ENCODE measurements at regions not wholly inside any gene's neighbourhood (a gene's known extent, or its start where the extent isn't known, plus 50 kb on each side); places are given as distances from the start of the nearest gene placed in this dataset.

GRCh38 chr2:226673314-226673723, 126.3 kb downstream of the IRS1 start:
- H3K79me1 ChIP-seq (ENCODE audit: insufficient read depth, low read depth, low read length, poor library complexity, severe bottlenecking) = no peaks in the 10 kb centered on the region
- Mint-ChIP-seq H3K27ac (no peak overlapping the region), H3K27me3 (ENCODE audit: low read depth) (peaks cover 2% of the 10 kb centered on the region; the same call in 1 of the 2 replicates), H3K4me1 (peaks cover 9% of the 10 kb centered on the region in 2 experiments), H3K9me3 (no peaks in the 10 kb centered on the region), H3K36me3 (ENCODE audit: insufficient read depth in 1 of 3, low read depth in 3 of 3) (no peaks in the 10 kb centered on the region), H3K4me3 (no peak overlapping the region)
- H3K18ac ChIP-seq (ENCODE audit: insufficient read length, low read depth, low read length) = no peak overlapping the region
- no peaks in the 10 kb centered on the region for H4K20me1 ChIP-seq (ENCODE audit: control insufficient read depth, insufficient read depth, insufficient read length)
- no peaks in the 10 kb centered on the region for H3K27me3 ChIP-seq (ENCODE audit: insufficient read depth, low read length)
- no peak for DNase-seq
- WGBS (ENCODE audit: extremely low coverage, insufficient read length, low lambda C conversion rate) = no CpG with 5 or more reads among the region's 4 CpGs
- H3K9me3 ChIP-seq (ENCODE audit: control insufficient read depth, low read depth, low read length) = no peaks in the 10 kb centered on the region
- H2BK120ac ChIP-seq (ENCODE audit: low read depth, low read length, poor library complexity, severe bottlenecking) = no peak overlapping the region
- H2AK5ac ChIP-seq (ENCODE audit: insufficient read length, low read length) = no peak overlapping the region
- H3K56ac ChIP-seq (ENCODE audit: insufficient read length, low read depth, low read length) = no peak overlapping the region
- no peaks in the 10 kb centered on the region for H3K4me1 ChIP-seq (ENCODE audit: insufficient read depth, low read length)
- H3K79me2 ChIP-seq (ENCODE audit: insufficient read depth, low read length) = no peaks in the 10 kb centered on the region
- no peak overlapping the region for H3T11ph ChIP-seq (ENCODE audit: low read length)
- no peaks in the 10 kb centered on the region for H3K23me2 ChIP-seq (ENCODE audit: insufficient read length, low read depth, low read length, poor library complexity, severe bottlenecking)
- no peak overlapping the region for H3K4me2 ChIP-seq (ENCODE audit: insufficient read depth, insufficient read length, low read length)
- no peak overlapping the region for H2BK5ac ChIP-seq (ENCODE audit: insufficient read length, low read length)
- TF ChIP-seq CTCF (conservative IDR thresholded peaks at IDR 0.05) = no peak
- no peak overlapping the region for H3K27ac ChIP-seq (ENCODE audit: insufficient read length, low read depth, low read length)
- H3K14ac ChIP-seq (ENCODE audit: insufficient read depth, low read length) = no peak overlapping the region
- no peak overlapping the region for H2BK15ac ChIP-seq (ENCODE audit: low read depth, low read length)
- no peak overlapping the region for H2BK12ac ChIP-seq (ENCODE audit: insufficient read length, low read depth, low read length)
- H4K5ac ChIP-seq (ENCODE audit: insufficient read length, low read depth, low read length) = no peak overlapping the region
- H3K23ac ChIP-seq (ENCODE audit: insufficient read length, low read depth, low read length) = no peak overlapping the region
- no peak overlapping the region for H3K9ac ChIP-seq (ENCODE audit: extremely low read depth, insufficient read length, low read length)
- H4K8ac ChIP-seq (replicated peaks; ENCODE audit: insufficient read length, low read depth, low read length) = no peak overlapping the region
- no peak overlapping the region for H4K91ac ChIP-seq (ENCODE audit: insufficient read length, low read depth, low read length)
- H2BK20ac ChIP-seq (ENCODE audit: low read depth, low read length, poor library complexity, severe bottlenecking) = no peak overlapping the region
- no peak overlapping the region for H3K4ac ChIP-seq (ENCODE audit: low read depth, low read length)
- H2AFZ ChIP-seq (ENCODE audit: low read length) = no peak overlapping the region

Data from H9 (cell line).